ENCODE measurements at regions not wholly inside any gene's neighbourhood (a gene's known extent, or its start where the extent isn't known, plus 50 kb on each side); places are given as distances from the start of the nearest gene placed in this dataset.

GRCh38 chr2:145431181-145431951 lies 911.4 kb upstream of the ZEB2 start:
- H3K4me3 ChIP-seq (ENCODE audit: low read depth, low read length), result no peak overlapping the region

GRCh38 chr2:145423809-145424208 lies 903.9 kb upstream of the ZEB2 start:
- no peak for DNase-seq (ENCODE audit: low read depth)
- H3K4me3 ChIP-seq (ENCODE audit: low read depth, low read length), result no peak overlapping the region
- TF ChIP-seq CTCF (IDR thresholded peaks at IDR 0.05; ENCODE audit: low read depth, low read length, missing control alignments), result no peak

More at GRCh38 chr2:145431181-145431951, 911.4 kb upstream of the ZEB2 start:
- no peak for TF ChIP-seq CTCF (IDR thresholded peaks at IDR 0.05; ENCODE audit: low read depth, low read length, missing control alignments)
- no peak for DNase-seq (ENCODE audit: low read depth)

GRCh38 chr2:145422576-145422975 lies 902.7 kb upstream of the ZEB2 start:
- no peak for TF ChIP-seq CTCF (IDR thresholded peaks at IDR 0.05; ENCODE audit: low read depth, low read length, missing control alignments)
- no peak for DNase-seq (ENCODE audit: low read depth)
- H3K4me3 ChIP-seq (ENCODE audit: low read depth, low read length), result no peak overlapping the region

- no peak overlapping the region for H3K4me3 ChIP-seq (ENCODE audit: low read depth, low read length)
- no peak for DNase-seq (ENCODE audit: low read depth)
- TF ChIP-seq CTCF (IDR thresholded peaks at IDR 0.05; ENCODE audit: low read depth, low read length, missing control alignments), result no peak
These were observed 901.9 kb upstream of the ZEB2 start for GRCh38 chr2:145421841-145422240.

GRCh38 chr2:145416640-145417039 lies 896.7 kb upstream of the ZEB2 start:
- H3K4me3 ChIP-seq (ENCODE audit: low read depth, low read length), result no peak overlapping the region
- TF ChIP-seq CTCF (IDR thresholded peaks at IDR 0.05; ENCODE audit: low read depth, low read length, missing control alignments), result no peak
- DNase-seq (ENCODE audit: low read depth), result no peak

GRCh38 chr2:145415151-145415550 lies 895.2 kb upstream of the ZEB2 start:
- no peak for TF ChIP-seq CTCF (IDR thresholded peaks at IDR 0.05; ENCODE audit: low read depth, low read length, missing control alignments)
- no peak overlapping the region for H3K4me3 ChIP-seq (ENCODE audit: low read depth, low read length)
- no peak for DNase-seq (ENCODE audit: low read depth)

Measured in GM12864 (cell line).